ENCODE measurements at regions not wholly inside any gene's neighbourhood (a gene's known extent, or its start where the extent isn't known, plus 50 kb on each side); places are given as distances from the start of the nearest gene placed in this dataset.

DNA sequence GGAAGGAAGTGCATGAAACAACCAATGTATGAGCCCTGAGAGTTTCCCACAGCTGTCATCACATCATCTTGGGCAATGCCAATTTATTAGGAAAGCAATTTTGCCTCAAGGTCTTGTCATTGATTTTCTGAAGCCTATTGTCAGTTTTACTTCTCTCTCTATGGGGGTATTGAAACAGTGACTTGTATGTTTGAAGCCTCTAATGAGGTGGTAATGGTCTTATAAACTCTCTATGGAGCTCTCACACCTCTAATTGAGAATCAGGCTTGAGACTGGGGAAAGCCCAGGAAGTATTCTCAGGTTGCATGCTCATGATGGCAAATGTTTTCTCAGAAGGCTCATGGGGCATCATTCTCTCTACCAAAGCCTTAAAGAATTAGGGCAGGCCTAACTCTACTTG, 308.2 kb upstream of the EMCN start:
- Histone ChIP-seq H3K27ac (ENCODE audit: low read depth in 1 of 2, low read length in 1 of 2) (no peak overlapping the region), H3K36me3 (ENCODE audit: control insufficient read depth in 2 of 2, insufficient read depth in 2 of 2, low read length in 1 of 2) (no peaks in the 10 kb centered on the region), H3K27me3 (ENCODE audit: control insufficient read depth in 2 of 2, insufficient read depth in 1 of 2, low read length in 1 of 2) (no peaks in the 10 kb centered on the region), H3K4me3 (ENCODE audit: low read length in 2 of 2) (no peak overlapping the region), H3K9me3 (ENCODE audit: control insufficient read depth in 2 of 2, insufficient read depth in 1 of 2, low read length in 1 of 2) (no peaks in the 10 kb centered on the region), H3K4me1 (ENCODE audit: control insufficient read depth in 2 of 2, insufficient read depth in 2 of 2, low read length in 2 of 2) (no peaks in the 10 kb centered on the region)
- DNase-seq (ENCODE audit: low read depth in 6 of 9, low spot score in 9 of 9), result no peak

- Histone ChIP-seq H3K4me1 (ENCODE audit: control insufficient read depth in 2 of 2, insufficient read depth in 2 of 2, low read length in 2 of 2) (no peaks in the 10 kb centered on the region), H3K4me3 (ENCODE audit: low read length in 2 of 2) (no peak overlapping the region), H3K27me3 (ENCODE audit: control insufficient read depth in 2 of 2, insufficient read depth in 1 of 2, low read length in 1 of 2) (no peaks in the 10 kb centered on the region), H3K36me3 (ENCODE audit: control insufficient read depth in 2 of 2, insufficient read depth in 2 of 2, low read length in 1 of 2) (no peaks in the 10 kb centered on the region), H3K9me3 (ENCODE audit: control insufficient read depth in 2 of 2, insufficient read depth in 1 of 2, low read length in 1 of 2) (no peaks in the 10 kb centered on the region), H3K27ac (ENCODE audit: low read depth in 1 of 2, low read length in 1 of 2) (no peak overlapping the region)
- DNase-seq (ENCODE audit: low read depth in 6 of 9, low spot score in 9 of 9), result no peak
Measured at GRCh38 chr4:100823993-100824323, 306.1 kb upstream of the EMCN start.

GRCh38 chr4:100823066-100823992, 305.5 kb upstream of the EMCN start:
- no peak overlapping the region for H3K4me3 ChIP-seq (ENCODE audit: low read length in 2 of 2)
- H3K4me1 ChIP-seq (ENCODE audit: control insufficient read depth in 2 of 2, insufficient read depth in 2 of 2, low read length in 2 of 2), result no peaks in the 10 kb centered on the region
- no peaks in the 10 kb centered on the region for H3K9me3 ChIP-seq (ENCODE audit: control insufficient read depth in 2 of 2, insufficient read depth in 1 of 2, low read length in 1 of 2)
- no peak overlapping the region for H3K27ac ChIP-seq (ENCODE audit: low read depth in 1 of 2, low read length in 1 of 2)
- H3K27me3 ChIP-seq (ENCODE audit: control insufficient read depth in 2 of 2, insufficient read depth in 1 of 2, low read length in 1 of 2), result no peaks in the 10 kb centered on the region
- no peaks in the 10 kb centered on the region for H3K36me3 ChIP-seq (ENCODE audit: control insufficient read depth in 2 of 2, insufficient read depth in 2 of 2, low read length in 1 of 2)
- WGBS, result 92% methylated on average over 4 of the region's 4 CpGs
- DNase-seq (ENCODE audit: low read depth in 6 of 9, low spot score in 9 of 9), result no peak

DNA sequence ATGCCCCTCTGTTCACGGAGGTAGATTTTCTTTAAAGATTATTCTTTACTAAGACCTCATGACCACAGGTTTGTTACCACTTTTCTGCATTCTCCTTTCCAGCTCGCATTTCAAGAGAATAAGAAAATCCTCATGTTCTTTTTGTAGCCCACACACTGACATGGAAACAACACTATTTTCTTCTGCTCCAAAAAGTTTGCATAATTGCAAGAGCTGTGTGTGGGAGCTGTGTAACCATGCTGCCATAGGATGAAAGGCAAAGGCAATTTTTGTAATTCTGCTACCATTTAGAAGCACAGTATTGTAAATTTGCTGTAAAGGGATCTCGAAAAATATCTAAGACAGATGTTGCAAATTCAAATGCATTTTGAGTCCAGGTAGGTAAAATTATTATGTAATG, 302.4 kb upstream of the EMCN start:
- no peak for DNase-seq (ENCODE audit: low read depth in 6 of 9, low spot score in 9 of 9)
- 99% methylated on average over 3 of the region's 3 CpGs for WGBS
- H3K4me1 ChIP-seq (ENCODE audit: control insufficient read depth in 2 of 2, insufficient read depth in 2 of 2, low read length in 2 of 2), result no peaks in the 10 kb centered on the region

GRCh38 chr4:100819505-100819904, 301.7 kb upstream of the EMCN start:
- no peak for DNase-seq (ENCODE audit: low read depth in 6 of 9, low spot score in 9 of 9)
- Histone ChIP-seq H3K4me3 (ENCODE audit: low read length in 2 of 2) (no peak overlapping the region), H3K27ac (ENCODE audit: low read depth in 1 of 2, low read length in 1 of 2) (no peak overlapping the region), H3K9me3 (ENCODE audit: control insufficient read depth in 2 of 2, insufficient read depth in 1 of 2, low read length in 1 of 2) (no peaks in the 10 kb centered on the region), H3K4me1 (ENCODE audit: control insufficient read depth in 2 of 2, insufficient read depth in 2 of 2, low read length in 2 of 2) (no peaks in the 10 kb centered on the region), H3K36me3 (ENCODE audit: control insufficient read depth in 2 of 2, insufficient read depth in 2 of 2, low read length in 1 of 2) (no peaks in the 10 kb centered on the region), H3K27me3 (ENCODE audit: control insufficient read depth in 2 of 2, insufficient read depth in 1 of 2, low read length in 1 of 2) (no peaks in the 10 kb centered on the region)
- 97% methylated on average over 5 of the region's 5 CpGs for WGBS

More for the DNA sequence above, 302.4 kb upstream of the EMCN start:
- Histone ChIP-seq H3K4me3 (ENCODE audit: low read length in 2 of 2) (no peak overlapping the region), H3K9me3 (ENCODE audit: control insufficient read depth in 2 of 2, insufficient read depth in 1 of 2, low read length in 1 of 2) (no peaks in the 10 kb centered on the region), H3K36me3 (ENCODE audit: control insufficient read depth in 2 of 2, insufficient read depth in 2 of 2, low read length in 1 of 2) (no peaks in the 10 kb centered on the region), H3K27me3 (ENCODE audit: control insufficient read depth in 2 of 2, insufficient read depth in 1 of 2, low read length in 1 of 2) (no peaks in the 10 kb centered on the region), H3K27ac (ENCODE audit: low read depth in 1 of 2, low read length in 1 of 2) (no peak overlapping the region)

GRCh38 chr4:100816436-100817045, 298.7 kb upstream of the EMCN start:
- H3K9me3 ChIP-seq (ENCODE audit: control insufficient read depth in 2 of 2, insufficient read depth in 1 of 2, low read length in 1 of 2), result no peaks in the 10 kb centered on the region
- no peak overlapping the region for H3K27ac ChIP-seq (ENCODE audit: low read depth in 1 of 2, low read length in 1 of 2)
- no peak overlapping the region for H3K4me3 ChIP-seq (ENCODE audit: low read length in 2 of 2)
- H3K4me1 ChIP-seq (ENCODE audit: control insufficient read depth in 2 of 2, insufficient read depth in 2 of 2, low read length in 2 of 2), result no peaks in the 10 kb centered on the region
- DNase-seq (ENCODE audit: low read depth in 6 of 9, low spot score in 9 of 9), result no peak
- H3K36me3 ChIP-seq (ENCODE audit: control insufficient read depth in 2 of 2, insufficient read depth in 2 of 2, low read length in 1 of 2), result no peaks in the 10 kb centered on the region
- H3K27me3 ChIP-seq (ENCODE audit: control insufficient read depth in 2 of 2, insufficient read depth in 1 of 2, low read length in 1 of 2), result no peaks in the 10 kb centered on the region
- WGBS, result 94% methylated on average over 2 of the region's 2 CpGs

DNA sequence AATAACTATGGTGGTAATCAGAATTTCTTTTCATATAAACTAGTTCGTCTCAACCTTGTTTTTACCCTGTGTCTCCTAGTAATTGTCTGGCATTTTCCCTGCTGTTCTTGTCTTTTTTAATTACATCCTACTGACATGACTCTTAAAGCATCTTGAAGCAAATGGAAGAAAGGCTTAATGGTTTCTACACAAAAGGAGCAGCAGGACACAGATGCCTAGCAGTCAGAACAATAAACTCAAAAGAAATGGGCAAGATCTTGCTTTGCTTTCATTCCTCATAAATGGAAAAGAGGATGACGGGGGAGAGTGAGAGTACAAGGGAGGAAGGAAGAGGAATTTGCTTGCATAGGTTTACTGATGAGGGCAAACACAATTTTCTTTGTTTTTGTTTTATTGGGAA, 293.2 kb upstream of the EMCN start:
- H3K4me1 ChIP-seq (ENCODE audit: control insufficient read depth in 2 of 2, insufficient read depth in 2 of 2, low read length in 2 of 2), result no peaks in the 10 kb centered on the region
- no peak for DNase-seq (ENCODE audit: low read depth in 6 of 9, low spot score in 9 of 9)
- H3K9me3 ChIP-seq (ENCODE audit: control insufficient read depth in 2 of 2, insufficient read depth in 1 of 2, low read length in 1 of 2), result no peaks in the 10 kb centered on the region
- H3K27ac ChIP-seq (ENCODE audit: low read depth in 1 of 2, low read length in 1 of 2), result no peak overlapping the region
- no peaks in the 10 kb centered on the region for H3K27me3 ChIP-seq (ENCODE audit: control insufficient read depth in 2 of 2, insufficient read depth in 1 of 2, low read length in 1 of 2)
- H3K4me3 ChIP-seq (ENCODE audit: low read length in 2 of 2), result no peak overlapping the region
- no peaks in the 10 kb centered on the region for H3K36me3 ChIP-seq (ENCODE audit: control insufficient read depth in 2 of 2, insufficient read depth in 2 of 2, low read length in 1 of 2)
- 97% methylated on average over 2 of the region's 2 CpGs for WGBS

GRCh38 chr4:100809506-100809905, 291.7 kb upstream of the EMCN start:
- Histone ChIP-seq H3K27me3 (ENCODE audit: control insufficient read depth in 2 of 2, insufficient read depth in 1 of 2, low read length in 1 of 2) (no peaks in the 10 kb centered on the region), H3K9me3 (ENCODE audit: control insufficient read depth in 2 of 2, insufficient read depth in 1 of 2, low read length in 1 of 2) (no peaks in the 10 kb centered on the region), H3K4me3 (ENCODE audit: low read length in 2 of 2) (no peak overlapping the region), H3K36me3 (ENCODE audit: control insufficient read depth in 2 of 2, insufficient read depth in 2 of 2, low read length in 1 of 2) (no peaks in the 10 kb centered on the region), H3K4me1 (ENCODE audit: control insufficient read depth in 2 of 2, insufficient read depth in 2 of 2, low read length in 2 of 2) (no peaks in the 10 kb centered on the region), H3K27ac (ENCODE audit: low read depth in 1 of 2, low read length in 1 of 2) (no peak overlapping the region)
- no peak for DNase-seq (ENCODE audit: low read depth in 6 of 9, low spot score in 9 of 9)
- 87% methylated on average over 2 of the region's 2 CpGs for WGBS

- Histone ChIP-seq H3K4me3 (ENCODE audit: low read length in 2 of 2) (no peak overlapping the region), H3K4me1 (ENCODE audit: control insufficient read depth in 2 of 2, insufficient read depth in 2 of 2, low read length in 2 of 2) (no peaks in the 10 kb centered on the region), H3K36me3 (ENCODE audit: control insufficient read depth in 2 of 2, insufficient read depth in 2 of 2, low read length in 1 of 2) (no peaks in the 10 kb centered on the region), H3K27me3 (ENCODE audit: control insufficient read depth in 2 of 2, insufficient read depth in 1 of 2, low read length in 1 of 2) (no peaks in the 10 kb centered on the region), H3K27ac (ENCODE audit: low read depth in 1 of 2, low read length in 1 of 2) (no peak overlapping the region), H3K9me3 (ENCODE audit: control insufficient read depth in 2 of 2, insufficient read depth in 1 of 2, low read length in 1 of 2) (no peaks in the 10 kb centered on the region)
- DNase-seq (ENCODE audit: low read depth in 6 of 9, low spot score in 9 of 9), result no peak
Measured at GRCh38 chr4:100806988-100807387, 289.2 kb upstream of the EMCN start.
